H54 (cell line): ENCODE measurements at regions not wholly inside any gene's neighbourhood (a gene's known extent, or its start where the extent isn't known, plus 50 kb on each side); places are given as distances from the start of the nearest gene placed in this dataset.
"Not testable (repeated sequence)": the region's sequence is repeated elsewhere in the genome, so short reads cannot be mapped to it uniquely, and the experiment has no call there.

Experiments
- DNase-seq: peaks from one replicate; pipeline ENCODE4 v3.0.0; 2011; ENCODE audit warnings: low spot score, mixed read lengths; ENCODE audit not compliant: insufficient read length
- FAIRE-seq: peaks from 3 replicates; lab custom pipeline; 2011; peaks lifted over from hg19 to GRCh38; lab: Jason Lieb, UNC
- POLR2A ChIP-seq: IDR thresholded peaks from 2 replicates; pipeline ENCODE4 v1.6.1; 2011; ENCODE audit warnings: low read depth, mild to moderate bottlenecking, low read length

DNA sequence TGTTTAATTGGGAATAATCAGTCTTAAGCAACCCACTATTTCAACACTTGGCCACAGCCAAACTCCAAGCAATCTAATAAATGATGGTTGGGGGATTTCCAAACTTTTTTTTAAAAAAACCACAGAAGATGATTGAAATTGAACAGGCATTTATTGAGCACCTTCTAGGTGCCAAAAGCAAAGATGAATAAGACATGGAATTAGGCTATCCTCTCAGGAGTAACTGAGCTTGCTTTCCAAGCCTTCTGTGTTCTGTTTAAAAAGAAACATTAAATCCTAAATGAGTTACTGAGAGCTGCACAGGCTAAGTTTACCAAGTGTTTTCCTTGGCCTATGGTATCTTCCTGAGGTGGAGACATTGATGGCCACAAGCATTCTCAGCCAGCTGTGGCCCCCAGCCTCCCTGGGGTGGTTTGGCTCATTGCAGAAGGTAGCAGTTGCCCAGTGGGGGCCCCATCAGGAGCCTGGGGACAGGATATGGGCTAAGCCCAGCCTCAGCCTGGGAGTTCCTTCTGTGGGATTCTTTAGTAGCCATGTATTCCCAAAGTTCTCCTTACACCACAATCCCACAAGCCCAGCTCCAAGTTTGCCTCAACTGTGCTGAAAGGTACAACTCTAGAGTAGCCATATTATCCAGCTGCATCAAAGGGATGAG lies 174.3 kb downstream of the C1D start:
- FAIRE-seq (no peak), DNase-seq (no peak)
- TF ChIP-seq POLR2A, result no peak

DNA sequence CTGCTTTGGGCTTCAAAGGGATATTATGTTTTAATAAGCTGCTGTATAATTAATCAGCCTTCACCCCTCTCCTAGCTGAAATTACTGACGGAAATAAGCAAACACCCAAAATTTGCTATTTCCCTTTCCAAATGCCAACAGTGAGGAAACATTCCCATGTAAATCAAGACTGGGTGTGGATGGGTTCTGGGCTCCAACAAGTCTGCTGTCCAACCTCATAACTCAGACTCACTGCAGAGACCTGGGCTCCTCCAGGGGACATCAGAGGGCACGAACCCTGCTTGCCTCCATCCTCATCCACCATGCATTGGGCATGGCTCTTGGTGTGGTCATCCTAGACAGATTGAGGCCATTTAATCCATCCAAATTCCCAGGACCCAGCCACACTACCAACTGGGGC lies 173.7 kb downstream of the C1D start:
- FAIRE-seq, result no peak
- TF ChIP-seq POLR2A, result no peak
- no peak for DNase-seq

DNA sequence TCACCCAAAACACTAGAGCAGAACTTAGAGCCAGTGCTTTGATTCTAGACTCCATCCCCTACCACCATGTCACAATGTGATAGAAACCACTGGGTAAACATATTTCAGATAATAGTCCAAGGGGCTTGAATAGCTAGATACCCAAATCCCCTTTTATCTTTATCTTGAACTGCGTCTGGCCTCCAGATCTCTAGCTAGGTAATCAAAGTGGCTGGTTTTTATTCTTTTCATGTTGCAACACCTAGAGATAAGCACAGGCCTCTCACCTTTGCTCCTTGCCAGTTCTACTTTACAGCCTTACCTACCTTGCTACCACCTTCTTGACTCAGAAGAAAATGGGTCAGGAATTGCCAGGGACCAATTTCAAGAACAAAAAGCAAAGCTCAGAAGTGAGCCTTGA lies 171.2 kb downstream of the C1D start:
- no peak for DNase-seq
- no peak for TF ChIP-seq POLR2A
- no peak for FAIRE-seq

DNA sequence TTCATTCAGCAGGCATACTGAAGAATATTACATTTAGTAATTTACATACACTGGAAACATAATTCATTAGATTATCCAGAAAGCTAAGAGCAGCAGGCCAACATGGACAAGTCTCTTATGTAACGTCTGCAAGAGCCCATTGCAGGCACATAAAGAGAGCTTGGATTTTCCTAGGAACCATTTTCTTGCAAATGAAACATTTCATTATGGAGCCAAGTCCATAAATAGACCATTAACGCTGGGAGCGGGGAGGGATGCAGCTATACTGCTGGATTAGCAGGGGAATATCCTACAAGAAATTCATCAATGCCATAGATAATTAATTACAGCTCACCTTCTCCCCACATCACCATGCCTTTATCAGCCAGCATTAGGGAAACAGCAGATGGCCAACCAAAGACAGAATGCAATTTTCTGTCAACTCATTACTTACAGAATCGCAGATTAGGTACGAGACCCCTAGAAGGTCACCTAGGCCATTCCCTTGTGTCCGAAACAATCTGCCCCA lies 170.4 kb downstream of the C1D start:
- no peak for TF ChIP-seq POLR2A

DNA sequence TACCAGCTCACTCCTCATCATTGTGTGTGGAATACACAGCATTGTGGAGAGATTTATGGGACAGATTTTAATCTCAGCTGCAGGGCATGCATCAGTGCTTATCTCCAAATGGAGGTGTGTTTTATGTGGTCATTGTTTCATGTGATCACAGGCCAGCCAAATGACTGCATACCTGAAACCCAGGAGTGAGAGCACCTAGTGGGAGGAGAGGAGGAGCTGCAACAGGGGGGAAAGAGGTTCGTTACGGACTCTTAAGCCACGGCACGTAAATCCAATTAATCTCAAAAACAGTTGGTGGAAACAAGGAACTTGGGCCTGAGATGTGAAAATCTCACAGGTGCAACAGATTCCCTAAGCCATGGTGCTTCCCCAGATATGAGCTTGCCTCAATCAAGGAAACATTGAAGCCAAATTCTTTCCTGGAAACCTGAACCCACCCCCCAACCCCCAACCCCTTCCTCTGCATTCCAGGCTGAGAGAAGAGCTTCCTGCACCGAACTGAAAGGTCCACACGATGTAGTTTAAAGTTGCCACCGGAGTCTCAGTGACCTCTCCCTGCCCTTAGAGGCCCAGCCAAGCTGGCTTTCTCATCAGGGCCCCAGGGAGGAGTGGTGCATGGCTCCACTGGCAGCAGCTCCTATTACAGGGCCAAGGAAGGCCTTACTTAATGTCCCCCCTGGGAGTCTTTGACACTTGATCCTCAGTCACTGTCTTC lies 167.4 kb downstream of the C1D start:
- DNase-seq, result no peak
- FAIRE-seq, result no peak
- TF ChIP-seq POLR2A, result no peak

More for the DNA sequence above, 170.4 kb downstream of the C1D start:
- DNase-seq (no peak), FAIRE-seq (no peak)

DNA sequence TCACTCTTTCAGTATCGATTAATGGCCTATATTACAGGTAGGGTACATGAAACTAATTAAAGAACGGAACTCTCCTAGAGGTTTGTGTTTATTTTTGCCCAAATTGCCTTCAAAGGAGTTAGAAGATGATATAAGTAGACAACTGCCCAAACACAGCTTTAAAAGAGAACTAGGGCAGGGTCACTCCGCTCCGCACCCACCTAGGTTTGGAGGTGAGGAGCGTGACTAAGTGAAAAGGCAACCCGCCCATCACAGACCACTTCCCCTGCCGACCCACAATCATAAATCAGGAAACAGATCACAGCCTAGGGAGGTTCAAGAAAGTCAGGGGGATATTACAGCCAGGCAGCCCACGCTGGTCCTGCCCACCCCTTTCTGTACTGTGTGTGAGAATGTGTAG lies 166.7 kb downstream of the C1D start:
- no peak for FAIRE-seq
- TF ChIP-seq POLR2A, result no peak
- DNase-seq, result no peak

DNA sequence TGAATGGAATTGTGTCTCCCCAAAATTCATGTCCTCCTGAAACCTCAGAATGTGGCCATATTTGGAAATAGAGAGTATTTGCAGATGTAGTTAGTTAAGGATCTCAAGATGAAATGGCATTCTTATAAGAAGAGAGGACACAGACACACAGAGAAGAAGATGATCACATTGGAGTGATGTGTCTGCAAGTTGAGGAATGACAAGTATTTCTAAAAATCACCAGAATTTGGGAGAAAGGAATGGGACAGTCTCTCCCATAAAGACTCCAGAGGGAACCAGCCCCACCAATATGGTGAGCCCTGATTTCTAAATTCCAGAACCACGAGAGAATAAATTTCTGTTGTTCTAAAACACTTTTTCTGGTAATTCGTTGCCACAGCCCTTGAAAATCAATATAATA lies 166.3 kb downstream of the C1D start:
- no peak for FAIRE-seq
- no peak for TF ChIP-seq POLR2A
- no peak for DNase-seq

DNA sequence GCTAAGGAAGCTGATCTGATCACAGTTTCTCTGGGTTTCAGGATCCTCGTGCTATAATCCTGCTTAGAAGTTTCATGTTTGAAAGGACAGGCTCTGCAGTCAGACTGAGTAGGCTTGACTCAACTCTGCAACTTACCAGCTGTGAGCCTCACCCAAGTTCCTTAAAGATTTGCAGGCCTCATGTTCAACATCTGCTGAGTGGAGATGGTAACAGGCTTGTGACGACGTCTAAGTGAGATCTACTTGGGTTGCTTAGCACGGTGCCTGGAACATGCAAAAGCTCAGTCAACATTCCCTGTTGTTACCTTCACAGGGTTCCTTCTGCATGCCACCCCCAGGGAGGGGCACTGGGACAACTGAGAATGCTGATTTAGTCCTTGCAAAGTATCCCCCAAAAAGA lies 164.2 kb downstream of the C1D start:
- no peak for DNase-seq
- FAIRE-seq, result no peak
- TF ChIP-seq POLR2A, result no peak

DNA sequence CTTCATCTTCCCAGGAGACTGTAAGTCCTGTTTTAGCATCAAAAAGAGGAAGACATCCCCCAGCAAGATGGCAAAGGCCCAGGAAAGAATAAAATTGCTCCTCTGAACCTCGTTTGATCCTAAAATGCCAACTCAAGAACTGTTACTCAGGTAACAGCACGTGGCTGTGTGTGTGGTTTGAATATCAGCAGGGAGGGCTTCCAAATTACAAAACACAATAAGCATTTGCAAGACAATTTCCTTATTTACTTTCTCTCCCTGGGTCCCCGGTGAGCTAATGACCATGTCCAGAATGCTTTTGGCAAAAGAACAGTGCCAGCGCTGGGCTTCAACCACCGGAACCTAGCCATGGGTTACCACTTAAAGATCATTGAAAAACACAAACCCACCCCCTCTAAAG lies 163.6 kb downstream of the C1D start:
- no peak for TF ChIP-seq POLR2A
- no peak for DNase-seq

DNA sequence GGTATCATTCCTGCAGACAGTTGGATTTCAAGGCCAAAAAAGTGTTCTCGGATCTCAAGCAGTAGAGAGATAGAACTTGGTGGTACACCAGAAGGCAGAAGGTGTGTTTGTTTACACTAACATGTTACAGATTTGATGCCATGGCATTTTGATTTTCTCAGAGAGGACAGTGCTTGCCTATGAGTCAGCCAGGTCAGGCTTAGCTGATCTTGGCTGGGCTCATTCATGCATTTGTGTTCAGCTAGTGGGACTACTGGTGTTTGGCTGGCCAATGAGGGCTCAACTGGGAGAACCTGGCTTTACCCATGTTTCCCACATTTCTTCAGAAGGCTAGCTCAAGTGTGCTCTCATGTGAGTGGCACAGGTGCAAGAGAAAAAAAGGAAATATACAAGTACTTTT lies 162.0 kb downstream of the C1D start:
- no peak for FAIRE-seq
- DNase-seq, result no peak
- TF ChIP-seq POLR2A, result no peak

More for the DNA sequence above, 163.6 kb downstream of the C1D start:
- no peak for FAIRE-seq

DNA sequence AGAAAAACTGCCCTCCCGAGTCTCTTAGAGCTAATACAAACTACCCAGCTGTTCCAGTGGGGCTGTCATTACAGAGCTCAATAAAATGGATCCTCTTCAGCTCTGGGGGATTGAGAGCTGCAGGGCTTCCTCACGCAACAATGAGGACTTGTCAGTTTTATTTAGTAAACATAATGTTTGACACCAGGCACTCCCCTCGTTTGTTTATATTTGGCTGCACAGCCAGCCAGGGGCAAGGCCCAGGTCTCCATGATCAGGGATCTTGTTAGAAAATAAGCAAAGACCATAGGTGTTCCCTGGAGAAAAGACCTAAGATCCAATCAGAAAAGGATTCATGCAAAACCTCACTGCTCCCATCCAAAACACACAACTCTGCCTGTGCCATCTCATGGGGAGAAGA lies 158.2 kb downstream of the C1D start:
- no peak for TF ChIP-seq POLR2A
- FAIRE-seq (no peak), DNase-seq (no peak)

DNA sequence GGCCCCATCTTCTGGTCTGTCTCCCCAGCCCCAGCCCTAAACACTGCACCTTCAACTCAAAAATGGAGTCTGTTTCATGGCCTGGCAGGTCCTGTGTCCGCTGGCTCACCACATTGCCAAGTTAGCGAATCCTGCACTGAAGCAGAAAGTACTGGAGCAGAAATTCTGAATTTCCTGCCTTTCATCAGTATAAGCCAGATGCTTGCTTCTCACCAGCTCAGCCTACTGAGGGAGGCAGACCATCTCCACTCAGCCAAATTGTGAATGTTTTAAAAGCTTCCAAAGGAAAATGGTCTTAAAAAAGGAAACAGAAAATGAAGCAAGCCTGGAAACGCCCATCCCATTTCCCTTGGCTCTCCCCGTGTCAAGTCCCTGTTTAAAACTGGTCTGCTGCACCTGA lies 157.8 kb downstream of the C1D start:
- no peak for FAIRE-seq
- no peak for DNase-seq
- no peak for TF ChIP-seq POLR2A

DNA sequence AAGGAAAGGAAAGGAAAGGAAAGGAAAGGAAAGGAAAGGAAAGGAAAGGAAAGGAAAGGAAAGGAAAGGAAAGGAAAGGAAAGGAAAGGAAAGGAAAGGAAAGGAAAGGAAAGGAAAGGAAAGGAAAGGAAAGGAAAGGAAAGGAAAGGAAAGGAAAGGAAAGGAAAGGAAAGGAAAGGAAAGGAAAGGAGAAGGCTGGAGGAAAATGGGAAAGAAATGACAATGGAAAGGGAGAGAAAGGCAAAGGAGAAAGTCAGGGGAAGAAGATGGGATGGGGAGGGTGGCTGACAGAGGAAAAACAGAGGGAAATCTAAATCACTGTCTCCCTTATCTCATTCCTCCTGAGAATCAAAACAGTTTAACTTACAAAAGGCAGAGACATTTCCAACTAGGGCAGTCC lies 156.3 kb downstream of the C1D start:
- not testable (repeated sequence) for DNase-seq, FAIRE-seq

DNA sequence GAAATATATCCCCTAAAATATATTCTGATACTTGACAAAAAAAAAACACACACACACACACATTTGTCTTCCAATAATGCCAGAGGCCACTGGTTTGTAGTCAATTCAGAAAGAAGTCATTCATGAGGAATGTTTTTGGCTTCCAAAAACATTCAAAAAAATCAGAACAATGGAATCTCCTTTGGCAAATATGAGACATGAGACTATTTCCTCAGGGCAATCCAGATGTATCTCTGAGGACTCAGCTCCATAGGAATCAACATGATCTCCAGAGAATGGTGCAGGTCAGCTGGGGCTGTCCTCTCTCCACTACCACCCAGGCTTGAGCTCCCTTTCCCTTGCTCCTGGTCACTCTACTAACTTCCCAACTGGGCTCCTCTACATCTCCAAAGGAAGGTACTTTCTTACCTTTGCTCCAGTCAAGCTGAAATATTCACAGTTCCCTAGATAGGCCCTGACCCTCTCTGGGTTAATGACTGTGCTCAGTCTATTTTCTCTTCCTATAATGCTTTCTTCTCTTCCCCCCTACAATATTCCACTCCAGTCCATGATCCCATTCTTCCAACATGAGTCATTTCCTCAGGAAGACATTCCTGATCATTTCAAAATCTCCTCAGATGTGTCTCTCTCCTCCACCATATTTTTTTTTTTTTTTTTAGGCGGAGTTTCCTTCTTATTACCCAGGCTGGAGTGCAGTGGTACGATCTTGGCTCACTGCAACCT lies 145.3 kb downstream of the C1D start:
- peak; percentile 57 for FAIRE-seq
- no peak for TF ChIP-seq POLR2A
- peak; percentile 49 for DNase-seq
